C4-2B (cell line): ENCODE measurements at regions not wholly inside any gene's neighbourhood (a gene's known extent, or its start where the extent isn't known, plus 50 kb on each side); places are given as distances from the start of the nearest gene placed in this dataset.

ENCODE experiments used
- CTCF ChIP-seq: fragments of 450-650 bp; conservative IDR thresholded peaks from 2 replicates; pipeline ENCODE4 v1.5.1; 2017; ENCODE audit warnings: mild to moderate bottlenecking
- ZFX ChIP-seq: fragments of 450-650 bp; IDR thresholded peaks from 2 replicates; pipeline ENCODE4 v1.6.1; 2017

- TF ChIP-seq CTCF (no peak), ZFX (no peak)
Measured at GRCh38 chr2:138112536-138112935, 148.3 kb downstream of the HNMT start.
